HepG2 (cell line): ENCODE measurements at regions not wholly inside any gene's neighbourhood (a gene's known extent, or its start where the extent isn't known, plus 50 kb on each side); places are given as distances from the start of the nearest gene placed in this dataset.
A peak's percentile ranks its signal among the peaks of the same experiment; 100 is the strongest.

ENCODE experiments used
- ATAC-seq: fragments of 200-7000 bp; cut with Tn5 transposase; 3 replicates; pipeline ENCODE4 v1.9.1; 2020; ENCODE audit warnings: mild to moderate bottlenecking, moderate library complexity
- BruUV-seq: library from RNA; stranded (reverse); fragments of 400-500 nt; replicated peaks from 2 replicates; lab custom pipeline; 2021; lab: Mats Ljungman, UMichigan
- CTCF ChIA-PET: fragments of 300-600 bp; formaldehyde crosslinking; extraction: SDS; loops from one replicate; lab custom pipeline; 2021; ENCODE audit warnings: low total read pairs, inconsistent platforms, low intra/inter-chr PET ratio; lab: Yijun Ruan, JAX
- POLR2A ChIA-PET: fragments of 350-600 bp; sonication (Branson Sonifier 250); formaldehyde crosslinking; loops from one replicate; lab custom pipeline; 2020; ENCODE audit warnings: antibody characterized with exemption, inconsistent platforms; lab: Yijun Ruan, JAX
- DNase-seq: peaks from one replicate; pipeline ENCODE4 v3.0.0-alpha.2; 2015; ENCODE audit warnings: low spot score
- FAIRE-seq: peaks from 3 replicates; lab custom pipeline; 2011; peaks lifted over from hg19 to GRCh38; lab: Jason Lieb, UNC
- H2AFZ ChIP-seq: one replicate; pipeline ENCODE4 v1.6.1; 2011; ENCODE audit warnings: low read length, inconsistent platforms
- H3K27ac ChIP-seq: fragments of 300-600 bp; 3 replicates; pipeline ENCODE4 v1.8.0; 2011; ENCODE audit warnings: mixed run types, mild to moderate bottlenecking, mixed read lengths, low read length, inconsistent platforms; ENCODE audit not compliant: insufficient read depth; ENCODE audit errors: extremely low read length
- H3K27me3 ChIP-seq, 2 experiments: fragments of 200-600 bp in 1 of 2; 2 replicates in 1 of 2; 3 replicates in 1 of 2; pipeline versions ENCODE4 v1.6.0 to v1.8.0; 2011; ENCODE audit warnings: low read length in 2 of 2, mild to moderate bottlenecking in 2 of 2, moderate library complexity in 2 of 2, inconsistent platforms in 1 of 2; ENCODE audit not compliant: insufficient read depth in 2 of 2, control insufficient read depth in 1 of 2
- H3K36me3 ChIP-seq, 2 experiments: fragments of 200-600 bp in 1 of 2; replicated peaks in 1 of 2; 2 replicates in 1 of 2; 3 replicates in 1 of 2; pipeline versions ENCODE4 v1.5.1 to v1.8.0; 2011; ENCODE audit warnings: low read length in 2 of 2, inconsistent platforms in 1 of 2; ENCODE audit not compliant: insufficient read depth in 2 of 2, control insufficient read depth in 1 of 2
- H3K4me1 ChIP-seq: 2 replicates; pipeline ENCODE4 v1.5.1; 2012; ENCODE audit warnings: low read length, inconsistent platforms; ENCODE audit not compliant: insufficient read depth
- H3K4me2 ChIP-seq: 2 replicates; pipeline ENCODE4 v1.6.0; 2011; ENCODE audit warnings: low read depth, low read length, inconsistent platforms
- H3K4me3 ChIP-seq, 3 experiments: fragments of 200-600 bp in 1 of 3; sonication (generic), shearing (Covaris generic) in 1 of 3; replicated peaks in 1 of 3; 2 replicates each; pipeline ENCODE4 v1.5.1; 2011 to 2016; ENCODE audit warnings: low read length in 3 of 3, inconsistent platforms in 2 of 3, low read depth in 2 of 3, mild to moderate bottlenecking in 2 of 3, control low read depth in 1 of 3, mixed read lengths in 1 of 3; ENCODE audit not compliant: insufficient read depth in 1 of 3
- H3K79me2 ChIP-seq: one replicate; pipeline ENCODE4 v1.6.1; 2011; ENCODE audit warnings: low read length, inconsistent platforms; ENCODE audit not compliant: insufficient read depth
- H3K9ac ChIP-seq: 2 replicates; pipeline ENCODE4 v1.6.0; 2011; ENCODE audit warnings: mild to moderate bottlenecking, low read depth, low read length, inconsistent platforms; ENCODE audit not compliant: insufficient read depth
- H3K9me3 ChIP-seq: 2 replicates; pipeline ENCODE4 v1.5.1; 2012; ENCODE audit warnings: mild to moderate bottlenecking, low read length
- H4K20me1 ChIP-seq: 2 replicates; pipeline ENCODE4 v1.6.0; 2011; ENCODE audit warnings: inconsistent platforms, mild to moderate bottlenecking, low read length, moderate library complexity; ENCODE audit not compliant: insufficient read depth
- HNRNPLL ChIP-seq: fragments of 200-400 bp; formaldehyde crosslinking; IDR thresholded peaks from 2 replicates; pipeline ENCODE4 v1.6.1; 2017; ENCODE audit warnings: mild to moderate bottlenecking, low read depth, low read length; ENCODE audit not compliant: poor library complexity, severe bottlenecking
- MIER3 ChIP-seq: IDR thresholded peaks from 2 replicates; pipeline ENCODE4 v1.6.1; 2016; ENCODE audit warnings: missing compliant biosample characterization, borderline replicate concordance
- SIX4 ChIP-seq: sonication (generic); formaldehyde crosslinking; IDR thresholded peaks from 2 replicates; pipeline ENCODE4 v1.4.0; 2020; ENCODE audit warnings: missing genetic modification reagents
- ZNF256 ChIP-seq: sonication (generic); formaldehyde crosslinking; conservative IDR thresholded peaks from 2 replicates; pipeline ENCODE4 v1.4.0; 2020; ENCODE audit warnings: missing genetic modification reagents
- ZNF263 ChIP-seq: sonication (generic); formaldehyde crosslinking; IDR thresholded peaks from 2 replicates; pipeline ENCODE4 v1.4.0; 2020; ENCODE audit warnings: missing genetic modification reagents
- ZNF446 ChIP-seq: sonication (generic); formaldehyde crosslinking; IDR thresholded peaks from 2 replicates; pipeline ENCODE4 v1.5.0; 2020; ENCODE audit warnings: mild to moderate bottlenecking, missing genetic modification reagents
- ZNF616 ChIP-seq: sonication (generic); formaldehyde crosslinking; IDR thresholded peaks from 2 replicates; pipeline ENCODE4 v1.5.0; 2020; ENCODE audit warnings: low read depth, mild to moderate bottlenecking, missing genetic modification reagents
- WGBS: methylation state at CpG from one replicate; pipeline ENCODE4 v1.1.6; 2017; ENCODE audit warnings: low lambda C conversion rate; 5-methylcytosine and 5-hydroxymethylcytosine counted together
- in situ Hi-C: cut with HindIII; loops from 2 replicates; pipeline ENCODE4 v1.10.0; 2017; ENCODE audit warnings: low pct_unique_long_range_greater_than_20kb; ENCODE audit not compliant: extremely low pct_ligation_motif_present
- intact Hi-C: fragments of 100-400 bp; cut with micrococcal nuclease; formaldehyde crosslinking; loops from one replicate; pipeline ENCODE4 v1.10.0; 2022; ENCODE audit not compliant: unreplicated experiment
- TF ChIP-seq, protein P1 (sequence below): sonication (generic); formaldehyde crosslinking; IDR thresholded peaks from 2 replicates; pipeline ENCODE4 v1.5.0; 2020; ENCODE audit warnings: mild to moderate bottlenecking, missing genetic modification reagents, moderate library complexity
- TF ChIP-seq, protein P2 (sequence below), 2 experiments: sonication (generic) in 1 of 2; formaldehyde crosslinking in 1 of 2; IDR thresholded peaks; 2 replicates each; pipeline versions ENCODE4 v1.4.0 to v1.6.1; 2018 to 2020; ENCODE audit warnings: missing genetic modification reagents in 2 of 2, borderline replicate concordance in 1 of 2, low read depth in 1 of 2, mild to moderate bottlenecking in 1 of 2, missing biosample characterization in 1 of 2
- TF ChIP-seq, protein P3 (sequence below): sonication (generic); formaldehyde crosslinking; IDR thresholded peaks from 2 replicates; pipeline ENCODE4 v1.5.0; 2020; ENCODE audit warnings: mild to moderate bottlenecking, missing genetic modification reagents
- TF ChIP-seq, protein P4 (sequence below), 2 experiments: sonication (generic) in 1 of 2; formaldehyde crosslinking in 1 of 2; IDR thresholded peaks; 2 replicates each; pipeline versions ENCODE4 v1.5.1 to v1.6.1; 2011 to 2020; ENCODE audit warnings: borderline replicate concordance in 1 of 2, low read depth in 1 of 2, low read length in 1 of 2, mild to moderate bottlenecking in 1 of 2, missing genetic modification reagents in 1 of 2, moderate library complexity in 1 of 2

DNA sequence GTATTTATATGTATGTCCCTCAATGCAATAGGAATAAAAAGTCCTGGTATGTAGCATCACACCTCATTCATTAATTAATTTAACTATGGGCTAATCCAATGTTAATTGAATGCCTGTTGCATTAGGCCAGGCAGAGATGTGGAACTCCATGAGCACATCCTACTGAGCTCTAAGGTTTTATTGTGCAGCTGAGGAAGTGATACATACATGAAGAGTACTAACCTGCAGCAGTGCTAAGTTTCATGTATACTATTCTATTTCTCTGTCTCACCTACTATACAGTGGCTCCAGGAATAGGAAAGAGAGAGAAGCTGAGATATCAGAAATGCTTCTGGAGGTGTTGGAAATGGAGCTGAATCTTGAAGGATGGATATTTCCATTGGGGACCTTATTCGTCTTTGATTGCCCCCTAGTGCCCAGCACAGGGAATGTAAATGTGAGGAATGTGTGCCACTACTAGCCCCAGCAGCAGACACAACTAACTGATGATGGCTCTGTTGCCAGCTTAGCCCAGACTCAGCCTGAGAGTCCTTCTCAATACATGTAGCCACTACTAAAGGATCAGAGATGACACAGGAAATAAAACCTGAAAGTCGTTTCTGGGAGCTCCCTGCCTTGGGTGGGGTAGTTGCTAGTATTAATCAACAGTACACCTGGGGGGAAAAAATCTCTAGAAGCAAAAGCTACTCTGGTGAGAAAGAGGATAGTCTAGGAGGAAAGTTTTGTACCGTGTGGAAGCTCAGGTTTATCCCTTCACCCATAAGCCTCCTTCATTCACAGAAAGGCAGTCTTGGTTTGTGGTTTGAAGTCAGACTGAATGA is 173.3 kb upstream of the FOXD3 start (continued):
- TF ChIP-seq, protein P1, sequence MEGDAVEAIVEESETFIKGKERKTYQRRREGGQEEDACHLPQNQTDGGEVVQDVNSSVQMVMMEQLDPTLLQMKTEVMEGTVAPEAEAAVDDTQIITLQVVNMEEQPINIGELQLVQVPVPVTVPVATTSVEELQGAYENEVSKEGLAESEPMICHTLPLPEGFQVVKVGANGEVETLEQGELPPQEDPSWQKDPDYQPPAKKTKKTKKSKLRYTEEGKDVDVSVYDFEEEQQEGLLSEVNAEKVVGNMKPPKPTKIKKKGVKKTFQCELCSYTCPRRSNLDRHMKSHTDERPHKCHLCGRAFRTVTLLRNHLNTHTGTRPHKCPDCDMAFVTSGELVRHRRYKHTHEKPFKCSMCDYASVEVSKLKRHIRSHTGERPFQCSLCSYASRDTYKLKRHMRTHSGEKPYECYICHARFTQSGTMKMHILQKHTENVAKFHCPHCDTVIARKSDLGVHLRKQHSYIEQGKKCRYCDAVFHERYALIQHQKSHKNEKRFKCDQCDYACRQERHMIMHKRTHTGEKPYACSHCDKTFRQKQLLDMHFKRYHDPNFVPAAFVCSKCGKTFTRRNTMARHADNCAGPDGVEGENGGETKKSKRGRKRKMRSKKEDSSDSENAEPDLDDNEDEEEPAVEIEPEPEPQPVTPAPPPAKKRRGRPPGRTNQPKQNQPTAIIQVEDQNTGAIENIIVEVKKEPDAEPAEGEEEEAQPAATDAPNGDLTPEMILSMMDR (CRISPR knock-in tag) = peak; percentile 75

DNA sequence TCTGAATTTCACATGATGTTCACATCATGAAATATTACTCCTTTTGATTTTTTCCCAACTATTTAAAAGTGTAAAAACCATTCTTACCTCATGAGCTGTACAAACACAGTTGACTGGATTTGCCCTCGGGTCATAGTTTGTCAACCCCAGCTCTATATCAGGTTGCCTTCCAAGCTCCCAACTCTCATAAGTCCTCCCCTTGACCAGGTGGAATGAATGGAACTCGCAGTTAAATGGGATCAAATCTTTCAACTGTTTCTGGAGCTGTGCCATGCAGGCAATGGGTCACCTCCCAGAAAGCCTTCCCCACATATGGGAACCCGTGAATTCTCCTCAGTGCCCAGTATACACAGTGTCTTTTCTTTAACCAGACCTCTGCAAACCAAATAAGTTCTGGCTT is 169.8 kb upstream of the FOXD3 start:
- H3K4me3 ChIP-seq = no peak overlapping the region
- no peak overlapping the region for H3K27ac ChIP-seq
- in situ Hi-C loops = no loop called here
- H3K9ac ChIP-seq = no peak overlapping the region
- H3K79me2 ChIP-seq = no peaks in the 10 kb centered on the region
- ChIA-PET POLR2A (no interaction called here), CTCF (no interaction called here)
- H3K27me3 ChIP-seq = peaks cover 0 to 4% of the 10 kb centered on the region in 2 experiments; a peak in 1 of 5 replicates
- H3K4me1 ChIP-seq = no peaks in the 10 kb centered on the region
- no peak overlapping the region for H3K4me2 ChIP-seq
- BruUV-seq = no TSS peak
- TF ChIP-seq ZNF616 (CRISPR knock-in tag) (no peak), MIER3 (no peak), ZNF256 (no peak), ZNF263 (no peak), SIX4 (CRISPR knock-in tag) (no peak), HNRNPLL (no peak), ZNF446 (CRISPR knock-in tag) (no peak)
- TF ChIP-seq, protein P2, sequence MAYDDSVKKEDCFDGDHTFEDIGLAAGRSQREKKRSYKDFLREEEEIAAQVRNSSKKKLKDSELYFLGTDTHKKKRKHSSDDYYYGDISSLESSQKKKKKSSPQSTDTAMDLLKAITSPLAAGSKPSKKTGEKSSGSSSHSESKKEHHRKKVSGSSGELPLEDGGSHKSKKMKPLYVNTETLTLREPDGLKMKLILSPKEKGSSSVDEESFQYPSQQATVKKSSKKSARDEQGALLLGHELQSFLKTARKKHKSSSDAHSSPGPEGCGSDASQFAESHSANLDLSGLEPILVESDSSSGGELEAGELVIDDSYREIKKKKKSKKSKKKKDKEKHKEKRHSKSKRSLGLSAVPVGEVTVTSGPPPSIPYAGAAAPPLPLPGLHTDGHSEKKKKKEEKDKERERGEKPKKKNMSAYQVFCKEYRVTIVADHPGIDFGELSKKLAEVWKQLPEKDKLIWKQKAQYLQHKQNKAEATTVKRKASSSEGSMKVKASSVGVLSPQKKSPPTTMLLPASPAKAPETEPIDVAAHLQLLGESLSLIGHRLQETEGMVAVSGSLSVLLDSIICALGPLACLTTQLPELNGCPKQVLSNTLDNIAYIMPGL (CRISPR knock-in tag; IDR thresholded peaks at IDR 0.05; ENCODE audit: borderline replicate concordance in 1 of 2, low read depth in 1 of 2) = no peak
- TF ChIP-seq, protein P3, sequence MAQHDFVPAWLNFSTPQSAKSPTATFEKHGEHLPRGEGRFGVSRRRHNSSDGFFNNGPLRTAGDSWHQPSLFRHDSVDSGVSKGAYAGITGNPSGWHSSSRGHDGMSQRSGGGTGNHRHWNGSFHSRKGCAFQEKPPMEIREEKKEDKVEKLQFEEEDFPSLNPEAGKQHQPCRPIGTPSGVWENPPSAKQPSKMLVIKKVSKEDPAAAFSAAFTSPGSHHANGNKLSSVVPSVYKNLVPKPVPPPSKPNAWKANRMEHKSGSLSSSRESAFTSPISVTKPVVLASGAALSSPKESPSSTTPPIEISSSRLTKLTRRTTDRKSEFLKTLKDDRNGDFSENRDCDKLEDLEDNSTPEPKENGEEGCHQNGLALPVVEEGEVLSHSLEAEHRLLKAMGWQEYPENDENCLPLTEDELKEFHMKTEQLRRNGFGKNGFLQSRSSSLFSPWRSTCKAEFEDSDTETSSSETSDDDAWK = no peak
- TF ChIP-seq, protein P4, sequence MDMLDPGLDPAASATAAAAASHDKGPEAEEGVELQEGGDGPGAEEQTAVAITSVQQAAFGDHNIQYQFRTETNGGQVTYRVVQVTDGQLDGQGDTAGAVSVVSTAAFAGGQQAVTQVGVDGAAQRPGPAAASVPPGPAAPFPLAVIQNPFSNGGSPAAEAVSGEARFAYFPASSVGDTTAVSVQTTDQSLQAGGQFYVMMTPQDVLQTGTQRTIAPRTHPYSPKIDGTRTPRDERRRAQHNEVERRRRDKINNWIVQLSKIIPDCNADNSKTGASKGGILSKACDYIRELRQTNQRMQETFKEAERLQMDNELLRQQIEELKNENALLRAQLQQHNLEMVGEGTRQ (IDR thresholded peaks at IDR 0.05; ENCODE audit: low read depth, low read length) = no peak
- TF ChIP-seq, protein P4 (CRISPR knock-in tag; IDR thresholded peaks at IDR 0.05; ENCODE audit: borderline replicate concordance) = no peak
- no peaks in the 10 kb centered on the region for H3K36me3 ChIP-seq
- no peaks in the 10 kb centered on the region for H3K9me3 ChIP-seq
- FAIRE-seq (no peak), DNase-seq (no peak), ATAC-seq (no peak)
- intact Hi-C loops = no loop called here
- no peak overlapping the region for H2AFZ ChIP-seq
- H4K20me1 ChIP-seq = no peaks in the 10 kb centered on the region
- WGBS = 0% methylated on average over 3 of the region's 3 CpGs
